Heart right ventricle (tissue), 16 donors: ENCODE measurements at regions not wholly inside any gene's neighbourhood (a gene's known extent, or its start where the extent isn't known, plus 50 kb on each side); places are given as distances from the start of the nearest gene placed in this dataset.

Experiments
- ATAC-seq, 8 donors: fragments of 200-7000 bp; cut with Tn5 transposase; one replicate each; pipeline ENCODE4 v1.9.1; 2020; ENCODE audit warnings: mild to moderate bottlenecking in 8 of 8, moderate library complexity in 8 of 8, moderate number of reproducible peaks in 1 of 8
- DNase-seq, 2 donors: peaks; one replicate each; pipeline ENCODE4 v3.0.0-alpha.2; 2020
- H3K27ac ChIP-seq, 10 donors: fragments of 200-600 bp; sonication (generic) in 2 of 10; one replicate each; pipeline versions ENCODE4 v1.5.0 to v1.8.0; 2020 to 2022; ENCODE audit warnings: mild to moderate bottlenecking in 3 of 10
- H3K27me3 ChIP-seq, 7 donors: fragments of 200-600 bp; one replicate each; pipeline ENCODE4 v1.8.0; 2021 to 2022; ENCODE audit warnings: mild to moderate bottlenecking in 2 of 7
- H3K36me3 ChIP-seq, 9 donors: fragments of 200-600 bp; sonication (generic) in 1 of 9; one replicate each; pipeline versions ENCODE4 v1.5.0 to v1.8.0; 2020 to 2022; ENCODE audit warnings: mild to moderate bottlenecking in 2 of 9
- H3K4me1 ChIP-seq, 9 donors: fragments of 200-600 bp; sonication (generic) in 1 of 9; one replicate each; pipeline versions ENCODE4 v1.5.0 to v1.8.0; 2020 to 2022; ENCODE audit warnings: mild to moderate bottlenecking in 4 of 9
- H3K4me3 ChIP-seq, 10 donors: fragments of 200-600 bp; sonication (generic) in 2 of 10; one replicate each; pipeline versions ENCODE4 v1.5.0 to v1.8.0; 2020 to 2022; ENCODE audit warnings: mild to moderate bottlenecking in 7 of 10, moderate library complexity in 2 of 10
- H3K9me3 ChIP-seq, 11 donors: fragments of 200-600 bp in 10 of 11; sonication (generic) in 2 of 11; one replicate each; pipeline versions ENCODE4 v1.5.0 to v1.8.0; 2013 to 2022; ENCODE audit warnings: mild to moderate bottlenecking in 2 of 11, control low read depth in 1 of 11, moderate library complexity in 1 of 11
- WGBS, 2 donors: extraction: QIAGEN DNeasy Blood & Tissue Kit; methylation state at CpG; one replicate each; pipeline ENCODE4 v1.1.7; 2013; ENCODE audit warnings: inconsistent platforms in 1 of 2; 5-methylcytosine and 5-hydroxymethylcytosine counted together
- intact Hi-C, 10 donors: fragments of 100-400 bp; cut with DNase I; formaldehyde crosslinking; loops; one replicate each; pipeline versions ENCODE4 v1.11.1 to v1.14.2; 2022
- TF ChIP-seq, protein P1 (sequence below), 9 donors: fragments of 200-600 bp; sonication (generic) in 2 of 9; IDR thresholded peaks; one replicate each; pipeline versions ENCODE4 v1.5.0 to v1.8.0; 2021 to 2022; ENCODE audit warnings: antibody characterized with exemption in 9 of 9, mild to moderate bottlenecking in 5 of 9, moderate library complexity in 1 of 9
- donor health status: Arrhythmogenic right ventricular cardiomyopathy.
- donor health status: ischemic (EF 13 %, LVEDD 7.1; RV severe dilation, severe dysfunction).
- donor health status: healthy with polysubstance abuse.
- donor health status: DM: no; HTN: yes; CAD: no.
- donor health status: DM: no; HTN: no; CAD: no.
- donor health status: ischemic (EF 25% LVEDD 6.9; RV normal size, moderate dysfunction).
- donor health status: ischemic (EF 25% LVEDD 5.7; RV mildly dilated, moderate dysfunction).
- donor health status: healthy.
- donor health status: DM: yes; HTN: yes; CAD: no.
- donor health status: Ischemic cardiomyopathy.
- donor health status: ischemic (EF 35%, LVEDD 5.7; RV mildly dilated, moderate dysfunction).
- donor health status: nonischemic (EF 11% LVEDD 7.7; RV severe dilation, severe dysfunction).
- donor health status: DM: yes; HTN: yes; CAD: no.
- donor health status: PGD.
- donor health status: ischemic (EF 29% LVEDD 5.4; RV normal size, mild dysfunction).
- donor health status: nonischemic (EF 23%, LVEDD 6.1; RV moderate dilation, normal function).

DNA sequence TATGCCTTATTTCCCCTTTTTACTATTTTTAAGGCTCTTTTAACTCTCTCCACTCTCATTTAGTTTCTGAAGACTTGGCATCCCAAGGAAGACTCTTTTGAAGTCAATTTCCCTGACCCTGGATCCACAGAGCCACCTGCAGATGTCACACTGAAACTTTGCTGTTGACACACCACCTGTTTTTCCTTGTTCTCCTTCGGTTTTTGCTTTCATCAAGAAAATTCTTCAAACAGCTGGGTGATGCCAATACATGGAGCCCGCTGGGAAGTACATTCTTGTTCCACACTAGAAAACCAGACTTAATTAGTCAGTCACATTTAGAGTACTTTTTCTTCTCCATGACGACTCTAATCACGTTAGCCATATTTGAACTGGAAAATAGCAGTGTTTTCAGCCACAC lies 293.9 kb downstream of the PDGFC start:
- Histone ChIP-seq H3K36me3 (no peaks in the 10 kb centered on the region), H3K4me3 (no peak overlapping the region), H3K27ac (no peak overlapping the region), H3K4me1 (no peaks in the 10 kb centered on the region), H3K27me3 (no peaks in the 10 kb centered on the region), H3K9me3 (no peaks in the 10 kb centered on the region)
- TF ChIP-seq, protein P1, sequence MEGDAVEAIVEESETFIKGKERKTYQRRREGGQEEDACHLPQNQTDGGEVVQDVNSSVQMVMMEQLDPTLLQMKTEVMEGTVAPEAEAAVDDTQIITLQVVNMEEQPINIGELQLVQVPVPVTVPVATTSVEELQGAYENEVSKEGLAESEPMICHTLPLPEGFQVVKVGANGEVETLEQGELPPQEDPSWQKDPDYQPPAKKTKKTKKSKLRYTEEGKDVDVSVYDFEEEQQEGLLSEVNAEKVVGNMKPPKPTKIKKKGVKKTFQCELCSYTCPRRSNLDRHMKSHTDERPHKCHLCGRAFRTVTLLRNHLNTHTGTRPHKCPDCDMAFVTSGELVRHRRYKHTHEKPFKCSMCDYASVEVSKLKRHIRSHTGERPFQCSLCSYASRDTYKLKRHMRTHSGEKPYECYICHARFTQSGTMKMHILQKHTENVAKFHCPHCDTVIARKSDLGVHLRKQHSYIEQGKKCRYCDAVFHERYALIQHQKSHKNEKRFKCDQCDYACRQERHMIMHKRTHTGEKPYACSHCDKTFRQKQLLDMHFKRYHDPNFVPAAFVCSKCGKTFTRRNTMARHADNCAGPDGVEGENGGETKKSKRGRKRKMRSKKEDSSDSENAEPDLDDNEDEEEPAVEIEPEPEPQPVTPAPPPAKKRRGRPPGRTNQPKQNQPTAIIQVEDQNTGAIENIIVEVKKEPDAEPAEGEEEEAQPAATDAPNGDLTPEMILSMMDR (IDR thresholded peaks at IDR 0.05), result no peak
- intact Hi-C loops, result loop anchor here in 1 of 10 donors (10.0 kb wide), 1 partner anchor 203 kb away; no protein-coding TSS in a partner anchor
- ATAC-seq, result no peak
- WGBS, 2 donors, result 57 to 66% methylated on average over 4 of the region's 4 CpGs
- no peak for DNase-seq

DNA sequence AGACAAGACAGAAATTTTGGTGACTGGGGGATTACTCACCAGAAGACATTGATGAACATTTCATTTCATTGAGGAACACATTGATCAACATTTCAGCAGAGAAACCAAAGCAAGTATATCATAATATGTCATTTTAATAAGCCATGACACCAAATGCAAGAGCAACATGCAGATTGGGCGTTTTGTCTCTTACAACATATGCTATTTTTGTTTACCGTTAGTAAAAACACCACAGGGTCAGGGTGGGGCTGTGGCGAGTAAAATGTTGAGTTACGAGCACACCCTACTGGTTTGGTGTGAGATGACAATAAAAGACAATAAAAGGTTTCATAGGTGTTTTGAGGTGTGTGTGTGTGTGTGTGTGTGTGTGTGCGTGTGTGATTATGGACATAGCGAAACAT lies 294.5 kb downstream of the PDGFC start:
- intact Hi-C loops, result loop anchor here in 1 of 10 donors (10.0 kb wide), 1 partner anchor 202 kb away; no protein-coding TSS in a partner anchor
- WGBS, 2 donors, result 27 to 36% methylated on average over 6 of the region's 6 CpGs
- no peak for ATAC-seq

DNA sequence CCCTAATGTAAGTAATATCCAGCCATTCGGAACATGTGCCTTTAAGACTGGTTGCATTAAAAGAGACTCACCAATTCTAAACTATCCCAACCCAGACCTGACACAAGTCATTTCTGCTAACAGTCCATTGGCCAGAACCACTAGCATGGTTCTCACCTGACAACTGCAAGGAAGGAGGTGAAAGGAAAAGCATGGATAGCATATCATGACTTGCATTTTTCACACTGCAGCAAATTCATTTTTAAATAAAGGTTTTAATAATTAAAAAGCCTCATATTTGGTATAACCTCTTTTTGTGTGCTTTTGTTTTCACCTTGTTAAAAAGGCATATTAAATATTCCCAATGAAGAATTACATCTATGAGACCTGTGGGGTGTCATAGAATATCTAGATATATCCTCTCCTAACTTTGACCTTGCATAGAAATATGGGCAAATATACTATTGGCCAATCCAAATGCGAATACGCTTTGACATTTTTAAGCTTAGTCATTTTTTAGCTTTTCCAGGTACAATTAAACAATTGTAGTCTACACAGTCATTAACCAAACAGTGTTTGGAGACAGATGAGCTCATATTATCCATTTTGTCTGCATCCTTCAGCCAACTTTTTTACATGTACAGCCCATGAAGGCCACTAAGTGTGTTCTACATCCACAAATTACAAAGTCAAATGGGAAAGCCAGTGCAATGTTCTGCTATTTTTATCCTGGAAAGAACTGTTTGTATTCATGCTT lies 295.3 kb downstream of the PDGFC start:
- H3K4me3 ChIP-seq, result no peak overlapping the region
- H3K27me3 ChIP-seq, result no peaks in the 10 kb centered on the region
- 93 to 97% methylated on average over 3 of the region's 3 CpGs for WGBS, 2 donors
- DNase-seq (no peak), ATAC-seq (peak in 1 of 8 donors; percentile 37)
- no peaks in the 10 kb centered on the region for H3K4me1 ChIP-seq
- no peaks in the 10 kb centered on the region for H3K9me3 ChIP-seq
- TF ChIP-seq, protein P1 (IDR thresholded peaks at IDR 0.05), result no peak
- intact Hi-C loops, result loop anchor here in 1 of 10 donors (10.0 kb wide), 1 partner anchor 201 kb away; no protein-coding TSS in a partner anchor
- H3K36me3 ChIP-seq, result no peaks in the 10 kb centered on the region
- no peak overlapping the region for H3K27ac ChIP-seq

More for the DNA sequence above, 294.5 kb downstream of the PDGFC start:
- DNase-seq, result no peak
- no peaks in the 10 kb centered on the region for H3K36me3 ChIP-seq
- TF ChIP-seq, protein P1 (IDR thresholded peaks at IDR 0.05), result peak in 5 of 9 donors; percentile 10 to 33 (median 16)
- no peaks in the 10 kb centered on the region for H3K27me3 ChIP-seq
- H3K9me3 ChIP-seq, result no peaks in the 10 kb centered on the region
- no peak overlapping the region for H3K4me3 ChIP-seq
- H3K4me1 ChIP-seq, result no peaks in the 10 kb centered on the region
- H3K27ac ChIP-seq, result no peak overlapping the region

DNA sequence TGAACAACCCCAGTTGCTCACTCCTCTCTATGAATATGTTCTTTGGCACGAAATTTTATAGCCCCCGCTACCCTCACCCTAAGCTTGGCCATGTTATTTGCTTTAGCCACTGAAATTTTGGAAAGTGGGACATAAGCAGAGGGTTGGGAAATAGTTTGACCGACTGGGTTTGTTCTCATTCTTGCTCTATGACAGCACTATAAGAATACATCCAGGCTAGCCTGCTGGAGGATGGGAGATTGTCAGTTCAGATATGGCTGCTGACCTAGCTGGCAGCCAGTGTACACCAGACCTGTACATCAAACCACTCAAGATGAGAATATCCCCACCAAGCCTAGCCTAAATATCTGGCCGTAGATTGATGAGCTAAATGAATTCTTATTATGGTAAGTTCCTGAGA lies 298.1 kb downstream of the PDGFC start:
- no peaks in the 10 kb centered on the region for H3K36me3 ChIP-seq
- H3K9me3 ChIP-seq, result no peaks in the 10 kb centered on the region
- H3K27ac ChIP-seq, result no peak overlapping the region
- intact Hi-C loops, result loop anchor here in 1 of 10 donors (10.0 kb wide), 1 partner anchor 199 kb away; no protein-coding TSS in a partner anchor
- DNase-seq (no peak), ATAC-seq (no peak)
- H3K4me1 ChIP-seq, result no peaks in the 10 kb centered on the region
- no peaks in the 10 kb centered on the region for H3K27me3 ChIP-seq
- 75 to 81% methylated on average over 4 of the region's 4 CpGs for WGBS, 2 donors
- H3K4me3 ChIP-seq, result no peak overlapping the region
- TF ChIP-seq, protein P1 (IDR thresholded peaks at IDR 0.05), result no peak
